HG02642 (cell line): ENCODE measurements at regions not wholly inside any gene's neighbourhood (a gene's known extent, or its start where the extent isn't known, plus 50 kb on each side); places are given as distances from the start of the nearest gene placed in this dataset.

ENCODE experiments used
- ATAC-seq: cut with Tn5 transposase; IDR thresholded peaks from one replicate; pipeline ENCODE4 v1.9.1; 2021; ENCODE audit warnings: mild to moderate bottlenecking; ENCODE audit not compliant: unreplicated experiment, poor library complexity

GRCh38 chr4:104418286-104418685, 76.4 kb downstream of the CXXC4 start:
- ATAC-seq: no peak

- ATAC-seq: no peak
Observed at GRCh38 chr4:104417357-104417882, 77.3 kb downstream of the CXXC4 start.

DNA sequence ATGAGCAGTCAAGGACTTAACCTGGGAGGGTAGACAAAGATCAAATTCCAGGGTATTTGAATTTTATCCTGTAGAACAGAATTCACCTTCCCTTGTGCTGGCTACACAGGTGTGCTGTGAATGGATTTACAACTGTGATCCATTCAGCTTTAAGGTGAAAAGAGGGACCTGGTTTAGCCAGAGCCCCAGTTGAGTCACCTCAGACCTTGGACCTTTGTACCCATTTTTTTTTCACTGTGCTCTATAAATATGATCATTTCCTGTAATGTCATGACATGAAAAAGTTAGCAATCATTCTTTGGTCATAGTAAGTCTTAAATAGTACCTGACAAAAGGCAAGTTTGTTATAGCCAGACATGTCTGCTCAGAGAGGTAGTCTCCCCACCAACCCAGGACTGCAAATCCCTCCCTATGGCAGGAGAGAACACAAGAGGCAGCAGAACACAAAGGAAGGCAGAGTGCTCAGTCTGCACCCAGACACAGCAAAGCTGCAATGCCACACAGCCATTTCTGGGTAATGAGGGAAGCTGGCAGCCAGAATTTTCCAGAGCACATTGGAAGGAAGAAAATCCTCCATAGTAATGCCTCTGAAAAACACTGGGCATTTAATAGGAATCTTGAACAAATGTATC, 77.9 kb downstream of the CXXC4 start:
- ATAC-seq: no peak

DNA sequence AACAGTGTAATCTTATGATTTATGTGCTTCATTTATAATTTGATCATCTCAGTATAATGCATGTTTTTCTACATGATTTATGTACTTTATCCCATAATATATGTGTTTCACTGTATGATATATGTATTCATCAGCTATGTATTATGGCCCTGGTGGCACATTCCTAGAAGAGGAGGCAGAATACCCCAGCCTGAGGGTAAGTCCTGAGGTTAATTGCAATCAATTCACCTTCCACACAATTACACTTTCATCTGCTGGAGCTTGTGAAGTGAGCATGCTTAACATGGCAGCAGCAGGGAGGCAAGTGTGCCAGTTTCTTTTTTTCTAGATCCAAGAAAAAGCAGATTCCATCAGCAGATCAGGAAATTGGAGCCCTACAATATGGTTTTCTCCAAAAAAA, 81.2 kb downstream of the CXXC4 start:
- no peak for ATAC-seq

DNA sequence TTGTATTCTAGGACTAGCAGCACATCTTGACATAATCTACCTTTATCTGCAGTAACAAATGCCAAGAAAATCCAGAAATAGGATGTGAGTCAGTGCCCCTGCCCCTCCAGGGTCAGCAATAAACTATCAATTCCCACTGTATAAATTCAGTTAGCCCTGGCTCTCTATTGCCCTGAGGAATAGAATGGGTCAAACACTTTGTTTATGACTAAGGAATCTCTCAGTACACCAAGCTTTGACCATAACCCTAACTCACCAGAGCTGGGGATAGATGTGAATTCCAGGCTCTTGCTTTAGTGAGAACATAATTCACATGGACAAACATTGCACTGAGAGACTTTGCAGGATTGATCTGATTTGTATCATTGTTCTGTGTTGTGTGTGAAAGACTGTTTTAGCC, 82.3 kb downstream of the CXXC4 start:
- ATAC-seq: no peak

- ATAC-seq: no peak
Observed at GRCh38 chr4:104411502-104411901, 83.2 kb downstream of the CXXC4 start.

- no peak for ATAC-seq
Observed at GRCh38 chr4:104408878-104409277, 85.8 kb downstream of the CXXC4 start.

DNA sequence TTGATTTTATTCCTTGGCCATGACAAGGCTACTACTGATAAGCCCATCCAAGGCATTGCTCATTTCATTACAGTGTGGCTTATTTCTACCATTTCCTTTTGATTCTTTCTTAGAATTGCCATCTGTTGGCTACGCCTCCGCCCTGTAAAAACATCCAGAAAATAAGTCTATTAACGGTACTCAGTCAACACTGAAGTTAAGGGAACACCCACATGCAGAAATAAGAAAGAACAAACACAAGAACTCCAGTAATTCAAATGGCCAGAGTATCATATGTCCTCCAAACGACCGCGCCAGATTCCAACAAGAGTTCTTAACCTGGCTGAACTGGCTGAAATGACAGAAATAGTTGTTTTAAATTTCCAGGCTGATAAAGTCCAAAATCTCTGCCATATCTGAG, 90.3 kb downstream of the CXXC4 start:
- no peak for ATAC-seq

DNA sequence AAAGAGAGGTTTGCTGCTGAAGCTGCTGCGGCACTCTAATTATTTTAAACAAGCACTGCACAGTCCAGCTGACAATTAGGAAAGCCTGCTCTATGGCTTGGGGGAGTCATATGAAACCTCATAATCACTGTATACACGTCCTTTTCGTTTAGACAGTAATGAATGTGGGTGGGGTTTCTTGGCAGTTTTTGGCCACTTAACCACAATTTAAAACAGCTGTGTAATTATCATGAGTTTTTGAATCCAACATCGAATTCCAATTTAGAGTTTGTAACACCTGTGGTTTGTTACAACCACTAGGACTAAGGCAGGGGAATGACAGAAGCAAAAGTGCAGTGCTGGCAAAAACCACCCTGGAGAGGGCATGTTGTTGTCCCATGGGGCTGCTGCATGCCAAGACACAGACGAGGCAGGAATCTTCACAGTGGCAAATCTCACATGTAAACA, 99.5 kb downstream of the CXXC4 start:
- no peak for ATAC-seq

DNA sequence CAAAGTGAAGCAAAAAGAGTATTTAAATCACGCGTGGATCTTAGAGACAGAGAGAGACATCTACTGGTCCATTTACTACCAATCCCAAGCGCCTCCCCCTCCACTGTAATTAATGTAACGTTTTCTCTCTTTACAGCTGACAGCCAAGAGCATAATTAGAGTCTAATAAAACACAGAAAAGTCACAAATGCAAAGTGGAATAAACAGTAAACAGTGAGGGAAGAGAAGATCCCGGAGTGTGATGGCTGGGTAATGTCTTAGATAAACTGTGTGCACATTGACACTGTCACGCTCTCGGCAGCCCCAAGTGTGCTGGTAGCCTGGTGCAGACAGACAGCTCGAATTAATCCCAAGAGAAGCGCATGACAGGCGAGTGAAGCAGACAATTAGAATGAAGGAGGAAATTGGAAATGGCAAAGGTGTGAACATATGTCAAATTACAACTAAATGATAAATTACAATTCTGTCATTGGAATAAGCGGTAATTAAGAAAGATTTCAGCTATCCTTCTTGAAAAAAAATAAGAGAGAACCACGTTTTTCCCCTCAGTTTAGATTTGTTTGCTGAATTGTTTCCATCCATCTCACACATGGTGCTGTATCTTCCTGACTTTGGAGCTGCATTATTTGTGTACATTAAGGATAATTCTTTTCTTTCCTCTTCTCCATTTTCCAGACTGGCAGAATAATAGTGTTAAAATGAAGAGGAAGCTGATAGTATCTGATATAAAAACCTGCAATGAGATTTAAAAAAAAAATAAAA, 100.1 kb downstream of the CXXC4 start:
- no peak for ATAC-seq

- ATAC-seq: no peak
Observed at GRCh38 chr4:104393655-104394324, 100.9 kb downstream of the CXXC4 start.

DNA sequence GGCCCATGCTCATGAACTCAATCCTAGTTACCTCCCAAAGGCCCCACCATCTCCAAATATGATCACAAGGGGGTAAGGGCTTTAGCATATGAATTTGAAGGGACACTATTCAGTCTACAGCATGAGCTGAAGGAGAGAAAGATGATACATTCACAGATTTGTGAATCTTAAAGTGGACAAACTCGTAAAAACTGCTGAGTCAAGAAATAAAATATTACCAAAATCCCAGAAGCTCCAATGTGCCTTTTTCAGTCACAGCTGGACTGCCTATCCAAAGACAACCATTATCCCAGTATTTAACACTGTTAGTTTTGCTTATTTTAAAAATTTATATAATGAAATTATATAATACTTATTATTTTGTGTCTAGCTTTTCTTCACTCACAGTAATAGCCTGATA, 109.0 kb downstream of the CXXC4 start:
- no peak for ATAC-seq

DNA sequence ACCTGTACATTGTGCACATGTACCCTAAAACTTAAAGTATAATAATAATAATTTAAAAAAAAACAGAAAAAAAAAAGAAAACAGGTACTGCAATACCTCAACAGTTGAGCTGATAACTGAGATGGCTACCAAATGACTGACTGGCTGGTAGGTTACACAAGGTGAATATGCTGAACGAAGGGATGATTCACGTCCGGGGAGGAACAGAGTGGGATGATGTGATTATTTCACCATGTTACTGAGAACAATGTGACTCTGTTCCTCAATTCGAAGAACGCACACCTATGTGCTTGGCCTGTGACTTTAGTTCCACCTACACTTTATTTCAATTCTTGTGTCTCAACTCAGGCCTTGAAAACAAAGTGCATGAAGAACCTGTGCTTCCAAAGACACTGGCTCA, 111.7 kb downstream of the CXXC4 start:
- no peak for ATAC-seq

DNA sequence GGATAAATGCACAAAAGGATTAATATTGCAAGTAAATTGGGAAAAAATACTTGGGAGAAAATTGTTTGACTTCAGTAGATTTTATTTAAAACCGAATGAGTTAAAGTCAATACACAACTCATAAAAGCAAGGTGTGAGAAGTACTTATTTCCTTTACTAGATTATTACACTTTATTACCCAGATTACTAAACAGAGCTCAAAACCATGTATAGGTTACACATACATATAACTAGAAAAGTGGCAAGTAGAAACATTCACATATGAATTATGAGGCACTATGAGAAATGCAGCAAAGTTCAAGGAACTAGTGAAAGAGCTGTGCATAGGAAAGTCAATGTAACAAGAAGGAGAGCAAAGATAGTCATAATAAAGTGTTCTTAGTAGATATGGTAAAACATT, 113.0 kb downstream of the CXXC4 start:
- no peak for ATAC-seq

GRCh38 chr4:104365618-104366017, 129.1 kb downstream of the CXXC4 start:
- no peak for ATAC-seq

- ATAC-seq: no peak
Observed at GRCh38 chr4:104353481-104353880, 141.2 kb downstream of the CXXC4 start.

GRCh38 chr4:104352211-104352610, 142.5 kb downstream of the CXXC4 start:
- ATAC-seq: no peak

- no peak for ATAC-seq
Observed at GRCh38 chr4:104351706-104352105, 143.0 kb downstream of the CXXC4 start.

DNA sequence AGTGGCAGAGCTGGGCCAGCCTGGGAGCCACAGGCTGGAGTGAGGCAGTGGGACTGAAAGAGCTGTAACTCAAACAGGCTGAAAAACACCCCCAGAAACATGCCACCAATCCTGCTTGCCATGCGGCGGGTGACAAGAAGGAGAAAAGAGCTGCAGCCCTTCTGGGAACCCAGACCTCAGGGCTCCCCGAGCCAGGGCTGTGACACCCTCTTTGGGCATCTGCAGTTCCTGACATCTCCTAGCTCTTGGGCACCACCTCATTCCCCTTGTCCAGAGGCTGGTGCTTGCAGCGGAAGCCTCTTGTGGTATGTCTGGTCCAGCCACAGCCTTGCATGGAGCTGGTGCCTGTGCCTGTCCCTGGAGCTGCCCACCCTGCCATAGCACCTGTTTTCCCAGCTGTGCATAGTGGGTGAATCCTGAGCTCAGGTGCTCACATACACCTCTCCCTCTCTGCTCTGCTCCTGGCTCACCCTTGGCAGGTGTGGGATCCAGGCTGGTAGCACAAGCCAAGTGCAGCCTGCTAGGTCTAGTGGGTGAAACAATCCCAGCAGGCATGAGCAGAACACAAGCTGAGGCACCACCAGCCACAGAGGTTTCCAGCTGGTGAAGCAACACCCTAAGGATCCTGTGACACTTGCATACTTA, 149.0 kb downstream of the CXXC4 start:
- no peak for ATAC-seq

- no peak for ATAC-seq
Observed at GRCh38 chr4:104344342-104344980, 150.2 kb downstream of the CXXC4 start.
